AG09319 (cell line): ENCODE measurements at regions not wholly inside any gene's neighbourhood (a gene's known extent, or its start where the extent isn't known, plus 50 kb on each side); places are given as distances from the start of the nearest gene placed in this dataset.

Source experiments
- DNase-seq: peaks from one replicate; pipeline ENCODE4 v3.0.0-alpha.2; 2010; ENCODE audit warnings: low read depth; ENCODE audit errors: extremely low read depth
- TF ChIP-seq, protein P1 (sequence below): IDR thresholded peaks from 2 replicates; pipeline ENCODE4 v1.5.1; 2011; ENCODE audit warnings: low read depth, mild to moderate bottlenecking, inconsistent platforms, low read length, moderate library complexity

- DNase-seq = no peak
- TF ChIP-seq, protein P1, sequence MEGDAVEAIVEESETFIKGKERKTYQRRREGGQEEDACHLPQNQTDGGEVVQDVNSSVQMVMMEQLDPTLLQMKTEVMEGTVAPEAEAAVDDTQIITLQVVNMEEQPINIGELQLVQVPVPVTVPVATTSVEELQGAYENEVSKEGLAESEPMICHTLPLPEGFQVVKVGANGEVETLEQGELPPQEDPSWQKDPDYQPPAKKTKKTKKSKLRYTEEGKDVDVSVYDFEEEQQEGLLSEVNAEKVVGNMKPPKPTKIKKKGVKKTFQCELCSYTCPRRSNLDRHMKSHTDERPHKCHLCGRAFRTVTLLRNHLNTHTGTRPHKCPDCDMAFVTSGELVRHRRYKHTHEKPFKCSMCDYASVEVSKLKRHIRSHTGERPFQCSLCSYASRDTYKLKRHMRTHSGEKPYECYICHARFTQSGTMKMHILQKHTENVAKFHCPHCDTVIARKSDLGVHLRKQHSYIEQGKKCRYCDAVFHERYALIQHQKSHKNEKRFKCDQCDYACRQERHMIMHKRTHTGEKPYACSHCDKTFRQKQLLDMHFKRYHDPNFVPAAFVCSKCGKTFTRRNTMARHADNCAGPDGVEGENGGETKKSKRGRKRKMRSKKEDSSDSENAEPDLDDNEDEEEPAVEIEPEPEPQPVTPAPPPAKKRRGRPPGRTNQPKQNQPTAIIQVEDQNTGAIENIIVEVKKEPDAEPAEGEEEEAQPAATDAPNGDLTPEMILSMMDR = no peak
These were observed 637.9 kb downstream of the PLOD2 start for GRCh38 chr3:145522893-145523651.

DNA sequence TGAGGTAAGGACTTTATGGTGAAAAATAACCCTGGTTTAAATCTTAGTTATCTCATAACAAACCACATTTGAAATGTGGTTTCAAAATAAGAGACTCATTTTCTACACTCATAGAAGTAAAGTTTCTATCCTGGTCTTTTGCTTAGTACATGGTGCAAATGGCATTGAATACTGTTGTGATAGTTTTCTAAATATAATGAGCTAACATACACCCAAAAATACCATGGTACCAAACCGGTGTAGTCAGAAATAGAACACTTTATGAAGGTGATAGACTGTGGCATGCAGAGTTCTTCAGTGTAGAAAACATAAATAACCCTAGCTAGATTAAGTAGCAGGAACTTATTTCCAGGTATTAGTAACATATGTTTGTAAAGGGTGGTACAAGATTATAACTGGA lies 629.4 kb downstream of the PLOD2 start:
- TF ChIP-seq, protein P1 = no peak
- no peak for DNase-seq

DNA sequence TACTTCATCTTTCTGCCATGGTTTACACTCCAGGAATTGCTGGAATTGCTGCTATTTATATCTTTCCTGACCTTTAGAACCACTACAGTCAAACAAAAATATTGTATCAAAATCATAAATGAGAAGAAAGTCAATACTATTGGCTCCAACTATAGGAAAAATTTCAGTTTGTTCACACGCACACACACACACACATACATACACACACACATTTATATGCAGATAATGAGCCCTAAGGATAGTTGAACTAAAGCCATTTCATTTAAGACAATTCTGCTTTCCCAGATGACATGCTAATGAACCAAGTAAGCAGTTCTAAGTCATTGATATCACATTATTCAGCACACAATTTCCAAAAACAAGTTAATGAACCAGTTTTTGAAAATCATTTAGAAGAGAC lies 627.3 kb downstream of the PLOD2 start:
- no peak for DNase-seq
- TF ChIP-seq, protein P1 = no peak

DNA sequence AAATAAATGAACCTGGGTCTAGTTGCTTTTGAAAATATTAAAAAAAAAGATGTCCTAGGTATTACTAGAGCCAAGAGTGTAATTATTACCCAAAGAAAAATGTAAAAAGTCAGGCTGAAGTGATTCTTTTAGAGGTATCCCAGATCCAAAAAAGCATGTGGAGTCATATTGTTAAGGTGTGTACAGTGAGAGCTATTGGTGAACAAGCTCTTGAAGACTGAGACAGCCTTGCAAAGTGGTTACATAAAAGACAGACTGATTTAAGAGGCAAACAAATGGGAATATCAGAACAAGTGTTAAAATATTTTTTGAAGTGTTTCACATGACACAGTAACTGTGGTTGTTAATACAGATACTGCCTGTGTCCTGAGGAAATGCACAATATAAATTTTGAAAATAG lies 624.5 kb downstream of the PLOD2 start:
- DNase-seq = no peak

DNA sequence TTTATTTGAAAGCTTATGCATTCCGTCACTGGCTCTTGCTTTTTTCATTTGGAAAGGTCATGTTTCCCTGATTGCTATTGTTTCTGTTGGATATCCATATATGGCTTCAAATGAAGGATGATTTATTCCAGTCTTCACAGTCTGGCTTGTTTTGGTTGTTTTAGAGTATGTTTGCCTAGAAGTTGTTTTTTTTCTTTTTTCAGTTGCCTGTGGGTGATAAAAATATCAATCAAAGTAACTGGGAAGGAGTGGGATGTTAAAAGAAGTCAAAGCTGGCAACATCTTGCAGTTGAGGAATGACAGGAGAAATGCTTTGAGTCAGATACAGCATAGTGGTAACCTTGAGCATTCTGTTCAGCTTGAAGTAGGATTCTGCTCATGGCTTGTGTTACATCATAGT lies 610.5 kb downstream of the PLOD2 start:
- TF ChIP-seq, protein P1 = no peak
- DNase-seq = no peak

More for the DNA sequence above, 624.5 kb downstream of the PLOD2 start:
- TF ChIP-seq, protein P1 = no peak

GRCh38 chr3:145557405-145557804 lies 603.6 kb downstream of the PLOD2 start:
- DNase-seq = no peak

GRCh38 chr3:145578471-145578870 lies 582.5 kb downstream of the PLOD2 start:
- TF ChIP-seq, protein P1 = no peak
- no peak for DNase-seq

More at GRCh38 chr3:145557405-145557804, 603.6 kb downstream of the PLOD2 start:
- TF ChIP-seq, protein P1 = no peak
